ENCODE measurements at regions not wholly inside any gene's neighbourhood (a gene's known extent, or its start where the extent isn't known, plus 50 kb on each side); places are given as distances from the start of the nearest gene placed in this dataset.

- TF ChIP-seq CTCF (IDR thresholded peaks at IDR 0.05): no peak
- ATAC-seq (ENCODE audit: low FRiP score): no peak
- DNase-seq (ENCODE audit: low spot score): no peak
Measured at GRCh38 chr16:63239065-63239570, 1202.9 kb upstream of the CDH8 start.

DNA sequence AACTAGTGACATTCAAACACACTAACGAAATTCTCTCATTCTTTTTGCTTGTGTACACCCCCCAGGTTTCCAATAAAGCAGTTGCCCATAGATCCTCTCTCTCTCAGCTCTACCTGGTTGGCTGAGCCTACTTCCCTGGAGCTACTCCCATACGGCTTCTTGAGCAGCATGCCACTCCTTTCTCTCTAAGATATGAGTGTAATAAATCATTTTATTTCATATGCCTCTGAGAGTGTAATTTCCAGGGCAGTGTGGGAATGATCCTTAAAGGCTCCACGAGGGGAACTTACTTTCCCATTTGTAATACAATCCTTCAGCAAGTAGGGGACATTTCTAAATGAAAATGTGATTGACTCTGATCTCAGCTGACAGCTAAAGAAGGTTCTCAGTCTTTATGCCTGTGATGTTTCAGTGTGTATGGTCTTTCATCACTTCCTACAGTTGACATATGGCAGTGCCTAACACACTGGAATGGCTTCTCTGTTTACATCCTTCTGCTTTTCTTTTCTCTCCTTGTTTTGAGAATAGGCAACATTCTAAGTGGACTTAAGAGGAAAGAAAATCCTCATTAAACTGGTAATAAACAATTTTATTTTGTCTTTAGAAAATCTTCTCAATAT is 1194.3 kb upstream of the CDH8 start:
- no peak for ATAC-seq (ENCODE audit: low FRiP score)
- no peak for DNase-seq (ENCODE audit: low spot score)
- TF ChIP-seq CTCF (IDR thresholded peaks at IDR 0.05): no peak

- TF ChIP-seq CTCF (IDR thresholded peaks at IDR 0.05): no peak
- ATAC-seq (ENCODE audit: low FRiP score) (no peak), DNase-seq (ENCODE audit: low spot score) (no peak)
Measured at GRCh38 chr16:63228259-63228658, 1192.0 kb upstream of the CDH8 start.

- no peak for TF ChIP-seq CTCF (IDR thresholded peaks at IDR 0.05)
- DNase-seq (ENCODE audit: low spot score) (no peak), ATAC-seq (ENCODE audit: low FRiP score) (no peak)
Measured at GRCh38 chr16:63223851-63224250, 1187.6 kb upstream of the CDH8 start.

- TF ChIP-seq CTCF (IDR thresholded peaks at IDR 0.05): no peak
- no peak for ATAC-seq (ENCODE audit: low FRiP score)
Measured at GRCh38 chr16:63216696-63217423, 1180.6 kb upstream of the CDH8 start.

DNA sequence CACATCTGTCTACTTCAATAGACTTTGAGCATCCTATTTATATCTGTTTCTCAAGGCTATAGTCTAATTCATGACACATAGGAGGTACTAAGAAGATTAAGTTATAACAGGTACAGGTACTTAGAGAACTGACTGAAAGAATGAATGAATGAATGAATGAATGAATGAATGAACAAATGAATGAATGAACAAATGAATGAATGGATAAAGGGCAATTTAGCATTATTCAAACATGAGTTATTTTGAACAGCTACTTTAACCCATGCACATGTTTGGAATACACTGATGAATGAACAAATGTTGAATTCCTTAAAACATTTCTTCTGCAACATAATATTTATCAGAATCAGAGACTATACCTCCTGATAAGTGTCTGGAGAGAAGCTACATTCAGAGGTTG is 1165.6 kb upstream of the CDH8 start:
- no peak for TF ChIP-seq CTCF (IDR thresholded peaks at IDR 0.05)
- no peak for ATAC-seq (ENCODE audit: low FRiP score)

More at GRCh38 chr16:63216696-63217423, 1180.6 kb upstream of the CDH8 start:
- DNase-seq (ENCODE audit: low spot score): no peak

GRCh38 chr16:63200940-63201339 is 1164.7 kb upstream of the CDH8 start:
- ATAC-seq (ENCODE audit: low FRiP score) (no peak), DNase-seq (ENCODE audit: low spot score) (no peak)
- no peak for TF ChIP-seq CTCF (IDR thresholded peaks at IDR 0.05)

More for the DNA sequence above, 1165.6 kb upstream of the CDH8 start:
- DNase-seq (ENCODE audit: low spot score): no peak

All from omental fat pad (tissue), 3 donors.